H9 (cell line): ENCODE measurements at regions not wholly inside any gene's neighbourhood (a gene's known extent, or its start where the extent isn't known, plus 50 kb on each side); places are given as distances from the start of the nearest gene placed in this dataset.

Source experiments
- DNase-seq: peaks from one replicate; pipeline ENCODE4 v3.0.0-alpha.2; 2017
- H2AFZ ChIP-seq: one replicate; pipeline ENCODE4 v1.6.1; 2013; ENCODE audit warnings: mild to moderate bottlenecking, low read length, control low read depth, moderate library complexity
- H2AK5ac ChIP-seq: 2 replicates; pipeline ENCODE4 v1.6.1; 2013; ENCODE audit warnings: low read length, control low read depth, mixed read lengths; ENCODE audit not compliant: insufficient read length
- H2BK120ac ChIP-seq: one replicate; pipeline ENCODE4 v1.6.1; 2013; ENCODE audit warnings: low read depth, mild to moderate bottlenecking, low read length, control low read depth, inconsistent platforms; ENCODE audit not compliant: poor library complexity, severe bottlenecking
- H2BK12ac ChIP-seq: 2 replicates; pipeline ENCODE4 v1.6.1; 2013; ENCODE audit warnings: low read length, control low read depth, mixed read lengths, low read depth; ENCODE audit not compliant: insufficient read length
- H2BK15ac ChIP-seq: 2 replicates; pipeline ENCODE4 v1.6.1; 2013; ENCODE audit warnings: low read depth, low read length, control low read depth
- H2BK20ac ChIP-seq: one replicate; pipeline ENCODE4 v1.6.1; 2013; ENCODE audit warnings: low read depth, mild to moderate bottlenecking, low read length, control low read depth, inconsistent platforms; ENCODE audit not compliant: poor library complexity, severe bottlenecking
- H2BK5ac ChIP-seq: 2 replicates; pipeline ENCODE4 v1.6.1; 2013; ENCODE audit warnings: low read length, control low read depth, mixed read lengths; ENCODE audit not compliant: insufficient read length
- H3K14ac ChIP-seq: 2 replicates; pipeline ENCODE4 v1.6.1; 2013; ENCODE audit warnings: low read length, control low read depth; ENCODE audit not compliant: insufficient read depth
- H3K18ac ChIP-seq: 2 replicates; pipeline ENCODE4 v1.6.1; 2013; ENCODE audit warnings: low read depth, mild to moderate bottlenecking, mixed read lengths, low read length, control low read depth; ENCODE audit not compliant: insufficient read length
- H3K23ac ChIP-seq: 2 replicates; pipeline ENCODE4 v1.6.1; 2013; ENCODE audit warnings: low read length, control low read depth, mixed read lengths, low read depth; ENCODE audit not compliant: insufficient read length
- H3K23me2 ChIP-seq: 2 replicates; pipeline ENCODE4 v1.6.1; 2013; ENCODE audit warnings: low read depth, mild to moderate bottlenecking, mixed read lengths, low read length, control low read depth; ENCODE audit not compliant: insufficient read length, poor library complexity, severe bottlenecking
- H3K27ac ChIP-seq: 2 replicates; pipeline ENCODE4 v1.5.1; 2013; ENCODE audit warnings: low read length, control low read depth, mixed read lengths, low read depth; ENCODE audit not compliant: insufficient read length
- H3K27me3 ChIP-seq: 2 replicates; pipeline ENCODE4 v1.6.1; 2013; ENCODE audit warnings: low read length, control low read depth, inconsistent platforms; ENCODE audit not compliant: insufficient read depth
- H3K4ac ChIP-seq: 2 replicates; pipeline ENCODE4 v1.6.1; 2013; ENCODE audit warnings: low read depth, mild to moderate bottlenecking, control low read depth, inconsistent platforms, low read length, moderate library complexity
- H3K4me1 ChIP-seq: 2 replicates; pipeline ENCODE4 v1.6.1; 2013; ENCODE audit warnings: low read length, control low read depth, inconsistent platforms; ENCODE audit not compliant: insufficient read depth
- H3K4me2 ChIP-seq: 2 replicates; pipeline ENCODE4 v1.6.1; 2013; ENCODE audit warnings: low read length, control low read depth, mixed read lengths; ENCODE audit not compliant: insufficient read length, insufficient read depth
- H3K56ac ChIP-seq: 2 replicates; pipeline ENCODE4 v1.6.1; 2013; ENCODE audit warnings: low read depth, mild to moderate bottlenecking, mixed read lengths, low read length, control low read depth; ENCODE audit not compliant: insufficient read length
- H3K79me1 ChIP-seq: 2 replicates; pipeline ENCODE4 v1.6.1; 2013; ENCODE audit warnings: low read depth, mild to moderate bottlenecking, moderate library complexity, low read length, control low read depth, inconsistent platforms; ENCODE audit not compliant: insufficient read depth, poor library complexity, severe bottlenecking
- H3K79me2 ChIP-seq: 2 replicates; pipeline ENCODE4 v1.6.1; 2013; ENCODE audit warnings: low read length, control low read depth, inconsistent platforms; ENCODE audit not compliant: insufficient read depth
- H3K9ac ChIP-seq: 2 replicates; pipeline ENCODE4 v1.6.1; 2013; ENCODE audit warnings: low read length, control low read depth, mixed read lengths; ENCODE audit not compliant: insufficient read length; ENCODE audit errors: extremely low read depth
- H3K9me3 ChIP-seq: one replicate; pipeline ENCODE4 v1.6.1; 2013; ENCODE audit warnings: low read depth, low read length, inconsistent platforms; ENCODE audit not compliant: control insufficient read depth
- H3T11ph ChIP-seq: one replicate; pipeline ENCODE4 v1.6.1; 2013; ENCODE audit warnings: mild to moderate bottlenecking, low read length, control low read depth, inconsistent platforms
- H4K20me1 ChIP-seq: one replicate; pipeline ENCODE4 v1.6.1; 2013; ENCODE audit not compliant: control insufficient read depth, insufficient read length, insufficient read depth
- H4K5ac ChIP-seq: 2 replicates; pipeline ENCODE4 v1.6.1; 2013; ENCODE audit warnings: low read depth, mild to moderate bottlenecking, mixed read lengths, low read length, control low read depth; ENCODE audit not compliant: insufficient read length
- H4K8ac ChIP-seq: replicated peaks from 2 replicates; pipeline ENCODE4 v1.6.1; 2013; ENCODE audit warnings: low read length, control low read depth, mixed read lengths, low read depth; ENCODE audit not compliant: insufficient read length
- H4K91ac ChIP-seq: 2 replicates; pipeline ENCODE4 v1.6.1; 2013; ENCODE audit warnings: low read depth, mild to moderate bottlenecking, moderate library complexity, mixed read lengths, low read length, control low read depth; ENCODE audit not compliant: insufficient read length
- H3K27ac Mint-ChIP-seq, 3 experiments: 2 replicates in 2 of 3; 3 replicates in 1 of 3; pipeline ENCODE4 v1.8.0; 2020 to 2021; ENCODE audit warnings: mixed read lengths in 3 of 3, mild to moderate bottlenecking in 1 of 3, moderate library complexity in 1 of 3
- H3K27me3 Mint-ChIP-seq: 2 replicates; pipeline ENCODE4 v1.8.0; 2021; ENCODE audit warnings: low read depth, mild to moderate bottlenecking, moderate library complexity, mixed read lengths
- H3K36me3 Mint-ChIP-seq, 3 experiments: 2 replicates in 2 of 3; 3 replicates in 1 of 3; pipeline ENCODE4 v1.8.0; 2020 to 2021; ENCODE audit warnings: low read depth in 3 of 3, mixed read lengths in 3 of 3; ENCODE audit not compliant: insufficient read depth in 1 of 3
- H3K4me1 Mint-ChIP-seq, 2 experiments: 2 replicates each; pipeline ENCODE4 v1.8.0; 2020; ENCODE audit warnings: mixed read lengths in 2 of 2
- H3K4me3 Mint-ChIP-seq, 2 experiments: 2 replicates in 1 of 2; 3 replicates in 1 of 2; pipeline ENCODE4 v1.8.0; 2020 to 2021; ENCODE audit warnings: mild to moderate bottlenecking in 2 of 2, mixed read lengths in 2 of 2, moderate library complexity in 1 of 2
- H3K9me3 Mint-ChIP-seq, 2 experiments: 2 replicates in 1 of 2; 3 replicates in 1 of 2; pipeline ENCODE4 v1.8.0; 2020; ENCODE audit warnings: mild to moderate bottlenecking in 2 of 2, mixed read lengths in 2 of 2, moderate library complexity in 1 of 2
- CTCF ChIP-seq: fragments of 200-600 bp; sonication (generic); conservative IDR thresholded peaks from 3 replicates; pipeline ENCODE4 v1.8.0; 2021; ENCODE audit warnings: antibody characterized with exemption, mild to moderate bottlenecking
- WGBS: extraction: QIAGEN DNeasy Blood & Tissue Kit; methylation state at CpG from one replicate; pipeline ENCODE4 v1.1.7; 2013; ENCODE audit warnings: missing lambda C conversion rate, low lambda C conversion rate, mixed read lengths; ENCODE audit not compliant: insufficient read length; ENCODE audit errors: extremely low coverage; 5-methylcytosine and 5-hydroxymethylcytosine counted together

- WGBS, result no CpG with 5 or more reads among the region's 7 CpGs
Measured at GRCh38 chr2:5052905-5053304, 639.3 kb upstream of the SOX11 start.

More at GRCh38 chr2:5052905-5053304, 639.3 kb upstream of the SOX11 start:
- Histone ChIP-seq H2BK15ac (no peak overlapping the region), H2BK120ac (no peak overlapping the region), H4K5ac (no peak overlapping the region), H2AFZ (no peak overlapping the region), H3K9ac (no peak overlapping the region), H3K14ac (no peak overlapping the region), H2BK5ac (no peak overlapping the region), H3K56ac (no peak overlapping the region), H3T11ph (no peak overlapping the region), H3K23me2 (no peaks in the 10 kb centered on the region), H3K9me3 (no peaks in the 10 kb centered on the region), H3K4me2 (no peak overlapping the region), H3K27me3 (no peaks in the 10 kb centered on the region), H4K8ac (no peak overlapping the region), H4K20me1 (no peaks in the 10 kb centered on the region), H2BK12ac (no peak overlapping the region), H4K91ac (no peak overlapping the region), H3K4ac (no peak overlapping the region), H3K18ac (no peak overlapping the region), H3K79me2 (no peaks in the 10 kb centered on the region), H3K79me1 (no peaks in the 10 kb centered on the region), H2AK5ac (no peak overlapping the region), H3K4me1 (no peaks in the 10 kb centered on the region), H2BK20ac (no peak overlapping the region), H3K23ac (no peak overlapping the region), H3K27ac (no peak overlapping the region)
- Mint-ChIP-seq H3K27me3 (no peaks in the 10 kb centered on the region), H3K9me3 (no peaks in the 10 kb centered on the region), H3K4me1 (no peaks in the 10 kb centered on the region), H3K4me3 (no peak overlapping the region), H3K36me3 (no peaks in the 10 kb centered on the region), H3K27ac (no peak overlapping the region)
- no peak for TF ChIP-seq CTCF
- no peak for DNase-seq
